ENCODE measurements at regions not wholly inside any gene's neighbourhood (a gene's known extent, or its start where the extent isn't known, plus 50 kb on each side); places are given as distances from the start of the nearest gene placed in this dataset.
"Not testable (repeated sequence)": the region's sequence is repeated elsewhere in the genome, so short reads cannot be mapped to it uniquely, and the experiment has no call there.

DNA sequence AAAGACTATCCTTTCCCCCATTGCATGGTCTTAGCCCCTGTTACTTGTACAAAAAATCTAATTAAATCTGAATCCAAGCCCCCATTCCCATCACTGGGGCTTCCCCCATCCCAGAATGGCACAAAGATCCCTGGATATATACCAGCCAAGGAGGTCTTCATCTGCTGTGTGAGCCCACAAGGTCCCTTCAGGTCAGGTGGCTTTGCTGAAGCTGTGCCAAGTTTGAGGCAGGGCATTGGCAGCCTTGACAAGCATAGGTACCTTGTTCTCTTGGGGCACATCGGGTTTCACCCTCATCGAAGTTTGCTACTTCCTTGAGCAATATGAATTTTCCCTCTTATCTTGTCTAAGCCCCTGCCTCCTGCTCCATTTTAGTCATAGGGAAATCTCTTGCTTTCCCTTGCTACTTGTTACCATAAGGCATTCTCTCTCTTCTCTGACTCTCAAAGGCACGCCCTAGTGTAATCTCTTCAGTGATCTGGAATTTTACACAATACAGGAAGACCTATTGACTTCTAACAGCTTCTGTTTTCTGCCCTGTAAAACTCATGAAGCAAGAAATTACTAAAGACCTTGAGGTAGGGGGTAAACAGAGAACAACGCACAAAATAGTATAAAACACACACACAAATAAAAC lies 71.4 kb upstream of the COG2 start:
- no peak for DNase-seq (ENCODE audit: low read depth, low spot score)
- TF ChIP-seq, protein P1, sequence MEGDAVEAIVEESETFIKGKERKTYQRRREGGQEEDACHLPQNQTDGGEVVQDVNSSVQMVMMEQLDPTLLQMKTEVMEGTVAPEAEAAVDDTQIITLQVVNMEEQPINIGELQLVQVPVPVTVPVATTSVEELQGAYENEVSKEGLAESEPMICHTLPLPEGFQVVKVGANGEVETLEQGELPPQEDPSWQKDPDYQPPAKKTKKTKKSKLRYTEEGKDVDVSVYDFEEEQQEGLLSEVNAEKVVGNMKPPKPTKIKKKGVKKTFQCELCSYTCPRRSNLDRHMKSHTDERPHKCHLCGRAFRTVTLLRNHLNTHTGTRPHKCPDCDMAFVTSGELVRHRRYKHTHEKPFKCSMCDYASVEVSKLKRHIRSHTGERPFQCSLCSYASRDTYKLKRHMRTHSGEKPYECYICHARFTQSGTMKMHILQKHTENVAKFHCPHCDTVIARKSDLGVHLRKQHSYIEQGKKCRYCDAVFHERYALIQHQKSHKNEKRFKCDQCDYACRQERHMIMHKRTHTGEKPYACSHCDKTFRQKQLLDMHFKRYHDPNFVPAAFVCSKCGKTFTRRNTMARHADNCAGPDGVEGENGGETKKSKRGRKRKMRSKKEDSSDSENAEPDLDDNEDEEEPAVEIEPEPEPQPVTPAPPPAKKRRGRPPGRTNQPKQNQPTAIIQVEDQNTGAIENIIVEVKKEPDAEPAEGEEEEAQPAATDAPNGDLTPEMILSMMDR (IDR thresholded peaks at IDR 0.05; ENCODE audit: low read depth, low read length): no peak
- no peak overlapping the region for H3K4me3 ChIP-seq (ENCODE audit: low read depth, low read length)
- in situ Hi-C loops (cut with HindIII; ENCODE audit: low sequenced_read_pairs): no loop called here

DNA sequence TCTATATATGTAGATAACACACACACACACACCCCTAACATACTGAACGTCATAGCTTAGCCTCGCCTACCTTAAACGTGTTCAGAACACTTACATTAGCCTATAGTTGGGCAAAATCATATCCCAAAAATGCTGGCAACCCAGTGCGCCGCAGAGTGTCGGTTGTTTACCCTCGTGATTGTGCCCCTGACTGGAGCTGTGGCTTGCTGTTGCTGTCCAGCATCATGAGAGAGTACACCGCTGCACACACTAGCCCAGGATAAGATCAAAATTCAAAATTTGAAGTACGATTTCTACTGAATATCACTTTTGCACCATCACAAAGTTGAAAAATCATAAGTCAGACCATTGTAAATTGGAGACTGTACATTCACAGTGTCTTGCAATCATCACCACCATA lies 73.1 kb upstream of the COG2 start:
- DNase-seq (ENCODE audit: low read depth, low spot score): no peak
- TF ChIP-seq, protein P1 (IDR thresholded peaks at IDR 0.05; ENCODE audit: low read depth, low read length): no peak
- no peak overlapping the region for H3K4me3 ChIP-seq (ENCODE audit: low read depth, low read length)
- in situ Hi-C loops (cut with HindIII; ENCODE audit: low sequenced_read_pairs): no loop called here

DNA sequence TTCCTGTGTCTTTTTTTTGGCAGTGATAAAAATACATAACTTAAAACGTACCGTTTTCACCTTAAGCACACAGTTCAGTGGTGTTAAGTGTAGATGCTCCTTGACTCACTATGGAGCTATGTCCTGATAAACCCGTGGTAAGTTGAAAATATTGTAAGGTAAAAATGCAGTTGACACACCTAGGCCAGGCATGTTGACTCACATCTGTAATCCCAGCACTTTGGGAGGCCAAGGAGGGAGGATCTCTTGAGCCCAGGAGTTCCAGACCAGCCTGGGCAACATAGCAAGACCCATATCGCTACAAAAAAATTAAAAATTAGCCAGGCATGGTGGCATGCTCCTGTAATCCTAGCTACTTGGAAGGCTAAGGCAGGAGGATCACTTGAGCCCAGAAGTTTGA lies 73.6 kb upstream of the COG2 start:
- no peak overlapping the region for H3K4me3 ChIP-seq (ENCODE audit: low read depth, low read length)
- DNase-seq (ENCODE audit: low read depth, low spot score): no peak
- TF ChIP-seq, protein P1 (IDR thresholded peaks at IDR 0.05; ENCODE audit: low read depth, low read length): no peak
- in situ Hi-C loops (cut with HindIII; ENCODE audit: low sequenced_read_pairs): no loop called here

DNA sequence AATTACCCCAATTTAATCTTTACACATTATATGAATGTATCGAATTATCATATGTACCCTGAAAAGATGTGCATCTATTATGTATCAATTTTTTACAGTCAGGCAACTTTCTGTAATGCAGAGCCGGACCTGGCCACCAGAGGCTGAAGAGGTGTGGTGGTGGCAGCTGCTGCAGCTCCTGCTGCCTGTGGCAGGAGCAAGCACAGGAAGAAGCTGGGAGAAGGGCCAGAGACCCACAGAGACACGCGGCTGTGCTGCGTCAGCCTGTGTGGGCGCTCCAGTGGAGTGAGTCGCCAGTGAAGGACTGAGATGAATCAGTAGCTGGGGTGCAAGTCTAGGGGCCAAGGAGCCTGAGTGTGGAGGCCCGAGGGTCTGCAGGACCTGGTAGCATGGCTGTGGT lies 74.3 kb upstream of the COG2 start:
- in situ Hi-C loops (cut with HindIII; ENCODE audit: low sequenced_read_pairs): no loop called here
- DNase-seq (ENCODE audit: low read depth, low spot score): peak; percentile 7
- TF ChIP-seq, protein P1 (IDR thresholded peaks at IDR 0.05; ENCODE audit: low read depth, low read length): no peak
- no peak overlapping the region for H3K4me3 ChIP-seq (ENCODE audit: low read depth, low read length)

DNA sequence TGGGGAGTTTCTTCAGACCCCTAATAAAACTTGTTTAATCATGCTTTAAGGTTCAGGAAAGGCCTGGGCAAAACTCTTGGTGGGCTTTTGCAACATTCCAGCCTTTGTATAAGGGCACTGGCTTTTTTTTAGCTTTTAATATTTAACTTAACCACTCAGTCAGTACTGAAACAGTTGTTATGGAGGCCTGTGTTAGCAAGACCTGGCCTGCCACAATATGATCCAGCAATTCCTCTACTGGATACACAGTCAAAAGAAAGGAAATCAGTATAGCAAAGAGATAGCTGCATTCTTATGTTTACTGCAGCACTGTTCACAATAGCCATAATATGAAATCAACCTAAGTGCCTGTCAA lies 75.1 kb upstream of the COG2 start:
- TF ChIP-seq, protein P1 (IDR thresholded peaks at IDR 0.05; ENCODE audit: low read depth, low read length): no peak
- in situ Hi-C loops (cut with HindIII; ENCODE audit: low sequenced_read_pairs): no loop called here
- DNase-seq (ENCODE audit: low read depth, low spot score): no peak
- no peak overlapping the region for H3K4me3 ChIP-seq (ENCODE audit: low read depth, low read length)

DNA sequence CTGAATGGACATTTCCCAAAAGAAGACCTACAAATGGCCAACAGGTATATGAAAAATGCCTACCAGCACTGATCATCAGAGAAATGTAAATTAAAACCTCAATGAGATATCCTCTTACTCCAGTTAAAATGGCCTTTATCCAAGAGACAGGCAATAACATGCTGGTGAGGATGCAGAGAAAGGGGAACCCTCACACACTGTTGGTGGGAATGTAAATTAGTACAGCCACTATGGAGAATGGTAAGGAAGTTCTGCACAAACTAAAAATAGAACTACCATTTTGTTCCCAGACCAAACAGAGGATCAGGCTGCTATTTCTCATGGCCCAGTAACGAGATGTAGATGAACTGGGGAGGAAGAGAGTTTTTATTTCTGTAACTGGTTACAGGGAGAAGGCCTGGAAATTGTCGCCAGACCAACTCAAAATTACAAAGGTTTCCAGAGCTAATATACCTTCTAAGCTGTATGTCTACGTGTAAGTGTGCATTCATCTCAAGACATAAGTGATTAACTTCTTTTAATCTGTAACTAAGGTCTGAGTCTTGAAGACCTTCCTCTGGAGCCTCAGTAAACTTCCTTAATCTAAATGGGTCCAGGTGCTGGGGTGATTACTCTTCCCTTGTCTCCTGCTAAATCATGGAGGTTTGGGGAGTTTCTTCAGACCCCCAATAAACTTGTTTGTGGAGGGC lies 75.6 kb upstream of the COG2 start:
- H3K4me3 ChIP-seq (ENCODE audit: low read depth, low read length): not testable (repeated sequence)

DNA sequence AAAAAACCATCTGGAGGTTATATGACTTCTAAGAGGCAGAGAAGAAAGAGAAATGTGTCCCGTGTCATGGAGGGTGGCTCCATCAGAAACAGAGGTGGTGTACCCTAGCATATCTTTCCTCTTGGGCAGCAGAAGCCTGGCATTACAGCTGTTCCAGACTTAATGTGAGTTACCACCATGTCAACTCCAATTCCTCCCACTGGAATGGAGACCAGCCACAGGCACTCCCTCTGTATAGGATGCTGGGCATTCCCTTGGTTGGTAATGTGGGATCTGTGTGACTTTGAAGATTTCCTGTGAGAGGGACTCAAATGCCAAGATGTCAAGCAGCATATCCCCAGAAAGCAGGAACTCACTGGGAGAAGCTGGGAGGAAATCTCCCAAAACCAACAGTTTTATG lies 77.1 kb upstream of the COG2 start:
- no peak overlapping the region for H3K4me3 ChIP-seq (ENCODE audit: low read depth, low read length)
- TF ChIP-seq, protein P1 (IDR thresholded peaks at IDR 0.05; ENCODE audit: low read depth, low read length): no peak
- in situ Hi-C loops (cut with HindIII; ENCODE audit: low sequenced_read_pairs): no loop called here
- DNase-seq (ENCODE audit: low read depth, low spot score): no peak

More for the DNA sequence above, 75.6 kb upstream of the COG2 start:
- DNase-seq (ENCODE audit: low read depth, low spot score); in situ Hi-C loops (cut with HindIII; ENCODE audit: low sequenced_read_pairs): not testable (repeated sequence)
